Ectodermal cell (in vitro differentiated cells): ENCODE measurements at regions not wholly inside any gene's neighbourhood (a gene's known extent, or its start where the extent isn't known, plus 50 kb on each side); places are given as distances from the start of the nearest gene placed in this dataset.

ENCODE experiments used
- H3K27ac ChIP-seq: 2 replicates; pipeline ENCODE4 v1.7.0; 2013; ENCODE audit warnings: mild to moderate bottlenecking, low read depth, low read length; ENCODE audit not compliant: insufficient read depth, poor library complexity, severe bottlenecking
- H3K27me3 ChIP-seq: 2 replicates; pipeline ENCODE4 v1.7.0; 2013; ENCODE audit warnings: mild to moderate bottlenecking, low read length; ENCODE audit not compliant: insufficient read depth, control insufficient read depth, poor library complexity, severe bottlenecking
- H3K36me3 ChIP-seq: one replicate; pipeline ENCODE4 v1.7.0; 2013; ENCODE audit warnings: low read length; ENCODE audit not compliant: control insufficient read depth, insufficient read depth
- H3K4me1 ChIP-seq: one replicate; pipeline ENCODE4 v1.7.0; 2013; ENCODE audit warnings: low read length; ENCODE audit not compliant: control insufficient read depth, insufficient read depth
- H3K4me3 ChIP-seq: 2 replicates; pipeline ENCODE4 v1.7.0; 2013; ENCODE audit warnings: low read depth, low read length, control low read depth; ENCODE audit not compliant: insufficient read depth
- H3K9me3 ChIP-seq: 2 replicates; pipeline ENCODE4 v1.7.0; 2013; ENCODE audit warnings: mild to moderate bottlenecking, low read length, moderate library complexity; ENCODE audit not compliant: control insufficient read depth
- WGBS, 2 experiments: methylation state at CpG; one replicate each; pipeline ENCODE4 v1.1.7; 2013; ENCODE audit warnings: missing lambda C conversion rate in 2 of 2; 5-methylcytosine and 5-hydroxymethylcytosine counted together

- Histone ChIP-seq H3K27me3 (no peaks in the 10 kb centered on the region), H3K36me3 (no peaks in the 10 kb centered on the region), H3K4me1 (peaks cover 17% of the 10 kb centered on the region), H3K9me3 (no peaks in the 10 kb centered on the region), H3K4me3 (no peak overlapping the region), H3K27ac (no peak overlapping the region)
- 91 to 93% methylated on average over 3 of the region's 3 CpGs for WGBS, 2 experiments
Observed at GRCh38 chr9:653856-654387, 187.6 kb upstream of the DMRT1 start.

GRCh38 chr9:655875-656274 lies 185.6 kb upstream of the DMRT1 start:
- no peaks in the 10 kb centered on the region for H3K4me1 ChIP-seq
- 83 to 91% methylated on average over 5 of the region's 5 CpGs for WGBS, 2 experiments
- H3K27ac ChIP-seq = no peak overlapping the region
- no peaks in the 10 kb centered on the region for H3K9me3 ChIP-seq
- H3K4me3 ChIP-seq = no peak overlapping the region
- no peaks in the 10 kb centered on the region for H3K36me3 ChIP-seq
- no peaks in the 10 kb centered on the region for H3K27me3 ChIP-seq

- 83 to 88% methylated on average over 1 to 3 of the region's 3 CpGs for WGBS, 2 experiments
- H3K4me1 ChIP-seq = no peaks in the 10 kb centered on the region
- no peaks in the 10 kb centered on the region for H3K27me3 ChIP-seq
- no peaks in the 10 kb centered on the region for H3K36me3 ChIP-seq
- H3K9me3 ChIP-seq = no peaks in the 10 kb centered on the region
- H3K27ac ChIP-seq = no peak overlapping the region
- H3K4me3 ChIP-seq = no peak overlapping the region
Observed at GRCh38 chr9:656926-657568, 184.4 kb upstream of the DMRT1 start.

GRCh38 chr9:659286-659685 lies 182.2 kb upstream of the DMRT1 start:
- H3K36me3 ChIP-seq = no peaks in the 10 kb centered on the region
- H3K4me1 ChIP-seq = no peaks in the 10 kb centered on the region
- no peaks in the 10 kb centered on the region for H3K9me3 ChIP-seq
- no peaks in the 10 kb centered on the region for H3K27me3 ChIP-seq
- WGBS, 2 experiments = 95 to 97% methylated on average over 5 of the region's 5 CpGs
- H3K4me3 ChIP-seq = no peak overlapping the region
- H3K27ac ChIP-seq = no peak overlapping the region

- Histone ChIP-seq H3K27me3 (no peaks in the 10 kb centered on the region), H3K4me3 (no peak overlapping the region), H3K36me3 (no peaks in the 10 kb centered on the region), H3K9me3 (no peaks in the 10 kb centered on the region), H3K27ac (no peak overlapping the region), H3K4me1 (no peaks in the 10 kb centered on the region)
- 72 to 74% methylated on average over 2 of the region's 2 CpGs for WGBS, 2 experiments
Observed at GRCh38 chr9:660227-660626, 181.3 kb upstream of the DMRT1 start.

- Histone ChIP-seq H3K27ac (no peak overlapping the region), H3K36me3 (no peaks in the 10 kb centered on the region), H3K4me1 (no peaks in the 10 kb centered on the region), H3K4me3 (no peak overlapping the region), H3K9me3 (no peaks in the 10 kb centered on the region), H3K27me3 (no peaks in the 10 kb centered on the region)
- 76 to 82% methylated on average over 3 of the region's 3 CpGs for WGBS, 2 experiments
Observed at GRCh38 chr9:663541-663940, 178.0 kb upstream of the DMRT1 start.

- WGBS, 2 experiments = 95% methylated on average over 2 of the region's 2 CpGs
- Histone ChIP-seq H3K27me3 (no peaks in the 10 kb centered on the region), H3K4me1 (no peaks in the 10 kb centered on the region), H3K36me3 (no peaks in the 10 kb centered on the region), H3K27ac (no peak overlapping the region), H3K9me3 (no peaks in the 10 kb centered on the region), H3K4me3 (no peak overlapping the region)
Observed at GRCh38 chr9:665296-665695, 176.2 kb upstream of the DMRT1 start.

- no peaks in the 10 kb centered on the region for H3K36me3 ChIP-seq
- WGBS, 2 experiments = 94 to 98% methylated on average over 2 of the region's 2 CpGs
- H3K4me3 ChIP-seq = no peak overlapping the region
- H3K9me3 ChIP-seq = no peaks in the 10 kb centered on the region
- peaks cover 2% of the 10 kb centered on the region for H3K4me1 ChIP-seq
- no peak overlapping the region for H3K27ac ChIP-seq
- peaks cover 16% of the 10 kb centered on the region for H3K27me3 ChIP-seq
Observed at GRCh38 chr9:671997-672396, 169.5 kb upstream of the DMRT1 start.

GRCh38 chr9:672851-673250 lies 168.6 kb upstream of the DMRT1 start:
- 62 to 70% methylated on average over 4 of the region's 4 CpGs for WGBS, 2 experiments
- Histone ChIP-seq H3K4me1 (peaks cover 2% of the 10 kb centered on the region), H3K4me3 (no peak overlapping the region), H3K27ac (no peak overlapping the region), H3K9me3 (no peaks in the 10 kb centered on the region), H3K36me3 (no peaks in the 10 kb centered on the region), H3K27me3 (peaks cover 16% of the 10 kb centered on the region)

- H3K27ac ChIP-seq = no peak overlapping the region
- 83 to 89% methylated on average over 9 of the region's 9 CpGs for WGBS, 2 experiments
- no peaks in the 10 kb centered on the region for H3K9me3 ChIP-seq
- H3K4me1 ChIP-seq = peaks cover 2% of the 10 kb centered on the region
- no peak overlapping the region for H3K4me3 ChIP-seq
- peaks cover 16% of the 10 kb centered on the region for H3K27me3 ChIP-seq
- H3K36me3 ChIP-seq = no peaks in the 10 kb centered on the region
Observed at GRCh38 chr9:673264-673965, 168.1 kb upstream of the DMRT1 start.
